Activated naive CD8-positive, alpha-beta T cell treated with anti-CD3 and anti-CD28 coated beads, Interleukin-2, amount 50 U/mL, for 24 hours (primary cell): ENCODE measurements at regions not wholly inside any gene's neighbourhood (a gene's known extent, or its start where the extent isn't known, plus 50 kb on each side); places are given as distances from the start of the nearest gene placed in this dataset.
"Not testable (repeated sequence)": the region's sequence is repeated elsewhere in the genome, so short reads cannot be mapped to it uniquely, and the experiment has no call there.

ENCODE experiments used
- ATAC-seq: fragments of 150-1000 bp; cut with Tn5 transposase; one replicate; pipeline ENCODE4 v1.10.0; 2021
- DNase-seq: peaks from one replicate; pipeline ENCODE4 v3.0.0; 2021
- H3K27ac Mint-ChIP-seq: one replicate; pipeline ENCODE4 v1.8.0; 2021; ENCODE audit warnings: mild to moderate bottlenecking, mixed read lengths
- H3K27me3 Mint-ChIP-seq: one replicate; pipeline ENCODE4 v1.8.0; 2021; ENCODE audit warnings: mixed read lengths
- H3K36me3 Mint-ChIP-seq: one replicate; pipeline ENCODE4 v1.8.0; 2021; ENCODE audit warnings: low read depth, mixed read lengths
- H3K4me1 Mint-ChIP-seq: one replicate; pipeline ENCODE4 v1.8.0; 2021; ENCODE audit warnings: mixed read lengths
- H3K4me3 Mint-ChIP-seq: one replicate; pipeline ENCODE4 v1.8.0; 2021; ENCODE audit warnings: mild to moderate bottlenecking, moderate library complexity, mixed read lengths
- H3K9me3 Mint-ChIP-seq: one replicate; pipeline ENCODE4 v1.8.0; 2021; ENCODE audit warnings: mixed read lengths

DNA sequence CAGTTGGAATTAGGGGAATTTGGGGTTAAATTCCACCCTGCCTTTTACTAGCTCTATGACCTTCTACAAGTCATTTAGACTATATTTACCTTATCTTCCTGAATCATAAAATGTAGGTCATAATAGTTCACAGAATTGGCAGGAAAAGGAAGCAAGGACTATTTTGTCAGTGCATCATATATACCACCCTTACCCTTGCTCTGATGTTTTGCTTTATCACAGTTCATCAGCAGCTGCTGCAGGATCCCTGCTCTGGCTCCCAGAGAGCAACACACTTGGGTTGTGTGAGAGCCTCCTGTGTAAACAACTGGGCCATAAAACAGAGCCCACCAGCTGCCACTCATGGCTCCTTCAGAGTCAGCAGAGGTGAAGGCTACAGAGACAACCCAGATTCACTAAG, 631.6 kb upstream of the CAMK1G start:
- Mint-ChIP-seq H3K27me3 (peaks cover 3% of the 10 kb centered on the region), H3K4me3 (no peak overlapping the region), H3K9me3 (peaks cover 13% of the 10 kb centered on the region), H3K36me3 (no peaks in the 10 kb centered on the region), H3K27ac (no peak overlapping the region), H3K4me1 (no peaks in the 10 kb centered on the region)
- ATAC-seq = no peak
- no peak for DNase-seq

GRCh38 chr1:208962867-208963266, 620.6 kb upstream of the CAMK1G start:
- Mint-ChIP-seq H3K4me3 (no peak overlapping the region), H3K9me3 (peaks cover 7% of the 10 kb centered on the region), H3K27ac (no peak overlapping the region), H3K27me3 (no peaks in the 10 kb centered on the region), H3K36me3 (no peaks in the 10 kb centered on the region), H3K4me1 (no peaks in the 10 kb centered on the region)
- DNase-seq = no peak
- ATAC-seq = no peak

DNA sequence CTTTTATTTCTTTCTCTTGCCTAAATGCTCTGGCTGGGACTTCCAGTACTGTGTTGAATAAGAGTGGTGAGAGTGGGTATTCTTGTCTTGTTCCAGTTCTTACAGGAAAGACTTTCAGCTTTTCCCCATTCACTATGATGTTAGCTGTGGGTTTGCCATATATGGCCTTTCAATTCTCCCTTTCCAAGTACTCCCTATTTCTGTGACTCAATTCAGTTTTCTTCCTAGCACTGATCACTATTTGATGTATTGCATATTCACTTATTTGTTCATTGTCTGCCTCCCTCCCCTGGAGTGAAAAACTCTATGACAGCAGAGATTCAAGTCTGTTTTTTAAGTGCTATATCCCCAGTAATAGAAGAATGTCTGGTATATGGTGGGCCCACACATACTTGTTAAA, 618.2 kb upstream of the CAMK1G start:
- Mint-ChIP-seq H3K4me3 (no peak overlapping the region), H3K4me1 (no peaks in the 10 kb centered on the region), H3K36me3 (no peaks in the 10 kb centered on the region), H3K9me3 (no peaks in the 10 kb centered on the region), H3K27ac (no peak overlapping the region), H3K27me3 (peaks cover 2% of the 10 kb centered on the region)
- no peak for DNase-seq
- ATAC-seq = no peak

- ATAC-seq (no peak), DNase-seq (no peak)
- H3K36me3 Mint-ChIP-seq = no peaks in the 10 kb centered on the region
- H3K27me3 Mint-ChIP-seq = peaks cover 2% of the 10 kb centered on the region
- H3K4me1 Mint-ChIP-seq = no peaks in the 10 kb centered on the region
- H3K4me3 Mint-ChIP-seq = no peak overlapping the region
- no peaks in the 10 kb centered on the region for H3K9me3 Mint-ChIP-seq
- no peak overlapping the region for H3K27ac Mint-ChIP-seq
Measured at GRCh38 chr1:208967334-208967733, 616.2 kb upstream of the CAMK1G start.

DNA sequence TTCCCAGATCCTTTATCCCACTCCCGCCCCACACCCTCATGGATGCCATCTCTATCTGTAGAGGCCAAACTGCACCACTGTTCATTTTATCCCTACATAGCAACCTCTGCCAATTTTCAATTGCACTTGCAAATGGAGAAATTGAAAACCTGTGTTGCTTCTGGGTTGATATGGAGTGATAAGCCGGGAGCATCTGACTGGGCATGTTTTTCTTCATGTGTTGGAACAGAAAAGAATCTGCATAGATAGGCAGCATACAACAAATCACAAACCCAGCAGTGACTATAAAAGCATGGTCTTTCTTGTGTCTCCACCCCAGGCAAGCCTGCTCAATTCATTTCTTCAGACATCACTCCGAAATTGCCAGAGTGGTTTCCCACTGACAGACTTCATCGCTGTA, 608.8 kb upstream of the CAMK1G start:
- Mint-ChIP-seq H3K27ac (no peak overlapping the region), H3K27me3 (no peaks in the 10 kb centered on the region), H3K36me3 (no peaks in the 10 kb centered on the region), H3K4me1 (no peaks in the 10 kb centered on the region), H3K4me3 (no peak overlapping the region), H3K9me3 (no peaks in the 10 kb centered on the region)
- DNase-seq (no peak), ATAC-seq (no peak)

GRCh38 chr1:208975456-208975855, 608.1 kb upstream of the CAMK1G start:
- H3K9me3 Mint-ChIP-seq = no peaks in the 10 kb centered on the region
- H3K27me3 Mint-ChIP-seq = no peaks in the 10 kb centered on the region
- DNase-seq = no peak
- H3K4me1 Mint-ChIP-seq = no peaks in the 10 kb centered on the region
- H3K4me3 Mint-ChIP-seq = no peak overlapping the region
- no peak overlapping the region for H3K27ac Mint-ChIP-seq
- no peak for ATAC-seq
- no peaks in the 10 kb centered on the region for H3K36me3 Mint-ChIP-seq

- H3K4me3 Mint-ChIP-seq = no peak overlapping the region
- H3K36me3 Mint-ChIP-seq = no peaks in the 10 kb centered on the region
- H3K9me3 Mint-ChIP-seq = no peaks in the 10 kb centered on the region
- DNase-seq (no peak), ATAC-seq (no peak)
- H3K4me1 Mint-ChIP-seq = no peaks in the 10 kb centered on the region
- no peak overlapping the region for H3K27ac Mint-ChIP-seq
- H3K27me3 Mint-ChIP-seq = no peaks in the 10 kb centered on the region
Measured at GRCh38 chr1:208977012-208977411, 606.5 kb upstream of the CAMK1G start.

DNA sequence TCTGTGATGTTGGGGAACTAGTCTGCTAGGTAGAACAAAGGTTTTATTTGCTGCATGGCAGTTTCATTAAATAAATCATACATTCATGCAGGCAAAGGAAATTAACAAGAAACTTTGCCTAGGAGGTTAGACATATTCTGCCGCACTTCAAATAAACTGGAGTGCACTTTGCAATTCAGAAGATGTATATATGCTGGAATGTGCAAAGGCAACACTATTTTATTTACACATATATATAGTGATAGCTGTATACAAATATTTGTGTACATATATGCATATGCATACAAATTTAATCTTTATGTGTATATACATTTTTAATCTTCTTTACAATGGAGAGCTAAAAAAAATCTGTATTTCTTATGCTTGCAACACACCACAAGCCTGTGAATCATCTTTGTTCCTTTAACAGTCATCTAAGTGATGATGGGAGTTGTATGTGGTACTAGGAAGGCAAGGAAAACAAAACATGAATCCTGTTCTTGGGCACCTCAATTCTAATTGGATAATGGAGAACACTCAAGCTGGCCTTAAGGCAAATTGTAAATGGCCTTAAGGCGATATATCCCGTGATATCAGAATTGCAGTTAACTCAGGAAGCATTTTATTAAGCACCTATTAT, 605.8 kb upstream of the CAMK1G start:
- ATAC-seq = no peak
- H3K27ac Mint-ChIP-seq = no peak overlapping the region
- no peaks in the 10 kb centered on the region for H3K4me1 Mint-ChIP-seq
- H3K9me3 Mint-ChIP-seq = no peaks in the 10 kb centered on the region
- no peaks in the 10 kb centered on the region for H3K36me3 Mint-ChIP-seq
- no peak overlapping the region for H3K4me3 Mint-ChIP-seq
- no peak for DNase-seq
- H3K27me3 Mint-ChIP-seq = no peaks in the 10 kb centered on the region

- H3K27me3 Mint-ChIP-seq = no peaks in the 10 kb centered on the region
- no peaks in the 10 kb centered on the region for H3K4me1 Mint-ChIP-seq
- DNase-seq (no peak), ATAC-seq (no peak)
- H3K27ac Mint-ChIP-seq = no peak overlapping the region
- H3K36me3 Mint-ChIP-seq = no peaks in the 10 kb centered on the region
- no peak overlapping the region for H3K4me3 Mint-ChIP-seq
- H3K9me3 Mint-ChIP-seq = no peaks in the 10 kb centered on the region
Measured at GRCh38 chr1:208979776-208980175, 603.7 kb upstream of the CAMK1G start.

DNA sequence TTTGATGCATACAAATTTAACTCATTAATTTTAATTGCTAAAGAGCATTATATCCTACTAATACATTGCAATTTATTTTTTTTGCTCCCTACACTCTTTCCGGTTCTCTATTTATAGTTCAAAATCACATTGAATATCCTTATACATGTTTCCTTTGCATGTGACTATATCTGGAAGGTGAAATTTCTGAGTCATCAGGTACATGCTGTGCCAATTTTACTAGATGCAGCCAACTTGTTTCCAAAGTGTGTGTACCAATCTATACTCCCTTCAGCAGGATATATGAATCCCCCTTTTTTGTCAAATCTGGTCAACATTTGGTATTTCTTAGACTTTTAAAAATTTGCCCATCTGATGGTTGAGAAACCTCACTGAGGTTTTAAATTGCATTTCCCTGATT, 602.9 kb upstream of the CAMK1G start:
- no peak overlapping the region for H3K4me3 Mint-ChIP-seq
- ATAC-seq (no peak), DNase-seq (no peak)

DNA sequence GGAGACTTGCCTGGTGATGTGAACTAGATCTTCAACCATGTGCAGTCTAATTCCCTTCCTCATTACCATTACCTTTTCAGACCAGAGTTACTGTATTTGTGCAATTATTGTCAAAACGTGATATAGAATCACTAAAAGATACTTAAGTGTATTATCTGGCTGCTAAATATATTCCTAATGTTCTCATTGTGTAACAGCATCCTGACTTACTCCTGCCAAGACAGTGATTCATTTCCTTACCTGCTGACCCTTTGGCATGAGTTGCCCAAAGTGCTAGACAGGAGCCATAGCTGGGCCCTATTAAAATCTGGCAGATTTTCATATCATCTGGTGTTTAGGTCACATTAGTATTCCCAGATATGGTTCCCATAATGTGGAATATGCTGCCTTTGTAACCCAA, 598.3 kb upstream of the CAMK1G start:
- no peaks in the 10 kb centered on the region for H3K36me3 Mint-ChIP-seq
- H3K27ac Mint-ChIP-seq = no peak overlapping the region
- no peak overlapping the region for H3K4me3 Mint-ChIP-seq
- no peaks in the 10 kb centered on the region for H3K9me3 Mint-ChIP-seq
- ATAC-seq = no peak
- no peak for DNase-seq
- peaks cover 4% of the 10 kb centered on the region for H3K27me3 Mint-ChIP-seq
- peaks cover 13% of the 10 kb centered on the region for H3K4me1 Mint-ChIP-seq

More for the DNA sequence above, 602.9 kb upstream of the CAMK1G start:
- no peaks in the 10 kb centered on the region for H3K27me3 Mint-ChIP-seq
- H3K9me3 Mint-ChIP-seq = no peaks in the 10 kb centered on the region
- H3K27ac Mint-ChIP-seq = no peak overlapping the region
- no peaks in the 10 kb centered on the region for H3K36me3 Mint-ChIP-seq
- H3K4me1 Mint-ChIP-seq = no peaks in the 10 kb centered on the region

- ATAC-seq (peak; percentile 65), DNase-seq (no peak)
- peaks cover 4% of the 10 kb centered on the region for H3K9me3 Mint-ChIP-seq
- H3K36me3 Mint-ChIP-seq = no peaks in the 10 kb centered on the region
- peaks cover 13% of the 10 kb centered on the region for H3K4me1 Mint-ChIP-seq
- H3K27me3 Mint-ChIP-seq = peaks cover 6% of the 10 kb centered on the region
- peak overlapping the region; percentile 83 for H3K27ac Mint-ChIP-seq
- H3K4me3 Mint-ChIP-seq = peak overlapping the region; percentile 78
Measured at GRCh38 chr1:208988811-208989222, 594.7 kb upstream of the CAMK1G start.

GRCh38 chr1:208990456-208990855, 593.1 kb upstream of the CAMK1G start:
- Mint-ChIP-seq H3K27ac (no peak overlapping the region), H3K36me3 (no peaks in the 10 kb centered on the region), H3K4me1 (peaks cover 13% of the 10 kb centered on the region), H3K27me3 (peaks cover 12% of the 10 kb centered on the region), H3K4me3 (no peak overlapping the region), H3K9me3 (peaks cover 4% of the 10 kb centered on the region)
- DNase-seq (no peak), ATAC-seq (no peak)

DNA sequence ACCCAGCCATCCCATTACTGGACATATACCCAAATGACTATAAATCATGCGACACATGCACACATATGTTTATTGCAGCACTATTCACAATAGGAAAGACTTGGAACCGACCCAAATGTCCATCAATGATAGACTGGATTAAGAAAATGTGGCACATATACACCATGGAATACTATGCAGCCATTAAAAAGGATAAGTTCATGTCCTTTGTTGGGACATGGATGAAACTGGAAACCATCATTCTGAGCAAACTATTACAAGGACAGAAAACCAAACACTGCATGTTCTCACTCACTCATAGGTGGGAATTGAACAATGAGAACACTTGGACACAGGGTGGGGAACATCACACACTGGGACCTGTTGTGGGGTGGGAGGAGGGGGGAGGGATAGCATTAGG, 586.5 kb upstream of the CAMK1G start:
- not testable (repeated sequence) for H3K9me3 Mint-ChIP-seq

DNA sequence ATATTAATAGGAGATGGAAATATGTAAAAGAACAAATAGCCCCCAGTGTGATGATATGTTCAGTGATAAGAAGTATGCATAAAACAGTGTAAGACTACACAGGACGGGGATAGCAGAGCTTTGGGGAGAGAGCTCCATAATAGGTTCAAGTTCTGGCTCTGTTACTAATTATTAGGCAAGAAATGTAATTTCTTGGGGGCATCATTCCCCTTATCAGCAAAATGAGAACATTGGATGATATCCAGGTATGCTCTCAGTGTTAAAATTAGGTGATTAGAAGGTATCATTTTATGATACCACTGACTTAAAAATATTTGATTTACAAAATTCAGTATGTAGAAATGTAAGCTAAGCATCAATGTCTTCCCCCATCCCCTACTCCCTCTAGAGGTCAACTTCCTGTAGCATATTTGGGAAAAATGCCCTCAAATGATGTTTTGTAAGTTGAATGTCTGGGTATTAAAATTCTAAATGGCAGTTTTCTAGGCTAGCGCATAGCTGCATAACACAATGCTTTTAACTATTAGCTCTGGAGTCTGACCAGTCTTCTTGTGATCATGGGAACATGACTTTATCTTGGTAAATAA, 585.7 kb upstream of the CAMK1G start:
- H3K36me3 Mint-ChIP-seq = no peaks in the 10 kb centered on the region
- no peak for DNase-seq
- no peaks in the 10 kb centered on the region for H3K4me1 Mint-ChIP-seq
- H3K27me3 Mint-ChIP-seq = peaks cover 8% of the 10 kb centered on the region
- no peak overlapping the region for H3K27ac Mint-ChIP-seq
- no peak overlapping the region for H3K4me3 Mint-ChIP-seq
- no peak for ATAC-seq
- H3K9me3 Mint-ChIP-seq = no peaks in the 10 kb centered on the region

More for the DNA sequence above, 586.5 kb upstream of the CAMK1G start:
- not testable (repeated sequence) for H3K36me3 Mint-ChIP-seq, ATAC-seq, H3K4me1 Mint-ChIP-seq, H3K4me3 Mint-ChIP-seq, H3K27ac Mint-ChIP-seq, DNase-seq, H3K27me3 Mint-ChIP-seq

GRCh38 chr1:209008586-209008985, 574.9 kb upstream of the CAMK1G start:
- H3K9me3 Mint-ChIP-seq = no peaks in the 10 kb centered on the region
- DNase-seq (no peak), ATAC-seq (no peak)
- H3K4me3 Mint-ChIP-seq = no peak overlapping the region
- H3K27ac Mint-ChIP-seq = no peak overlapping the region
- peaks cover 5% of the 10 kb centered on the region for H3K27me3 Mint-ChIP-seq
- H3K36me3 Mint-ChIP-seq = no peaks in the 10 kb centered on the region
- H3K4me1 Mint-ChIP-seq = no peaks in the 10 kb centered on the region
